IPS-18c (cell line): ENCODE measurements at regions not wholly inside any gene's neighbourhood (a gene's known extent, or its start where the extent isn't known, plus 50 kb on each side); places are given as distances from the start of the nearest gene placed in this dataset.
"Not testable (repeated sequence)": the region's sequence is repeated elsewhere in the genome, so short reads cannot be mapped to it uniquely, and the experiment has no call there.

ENCODE experiments used
- H3K4me3 ChIP-seq: 2 replicates; pipeline ENCODE4 v1.7.0; 2013; ENCODE audit warnings: low read depth, mild to moderate bottlenecking, low read length, moderate library complexity; ENCODE audit not compliant: insufficient read depth
- H3K9me3 ChIP-seq: one replicate; pipeline ENCODE4 v1.6.1; 2013; ENCODE audit warnings: mild to moderate bottlenecking, low read length, moderate library complexity; ENCODE audit not compliant: control insufficient read depth, insufficient read depth

DNA sequence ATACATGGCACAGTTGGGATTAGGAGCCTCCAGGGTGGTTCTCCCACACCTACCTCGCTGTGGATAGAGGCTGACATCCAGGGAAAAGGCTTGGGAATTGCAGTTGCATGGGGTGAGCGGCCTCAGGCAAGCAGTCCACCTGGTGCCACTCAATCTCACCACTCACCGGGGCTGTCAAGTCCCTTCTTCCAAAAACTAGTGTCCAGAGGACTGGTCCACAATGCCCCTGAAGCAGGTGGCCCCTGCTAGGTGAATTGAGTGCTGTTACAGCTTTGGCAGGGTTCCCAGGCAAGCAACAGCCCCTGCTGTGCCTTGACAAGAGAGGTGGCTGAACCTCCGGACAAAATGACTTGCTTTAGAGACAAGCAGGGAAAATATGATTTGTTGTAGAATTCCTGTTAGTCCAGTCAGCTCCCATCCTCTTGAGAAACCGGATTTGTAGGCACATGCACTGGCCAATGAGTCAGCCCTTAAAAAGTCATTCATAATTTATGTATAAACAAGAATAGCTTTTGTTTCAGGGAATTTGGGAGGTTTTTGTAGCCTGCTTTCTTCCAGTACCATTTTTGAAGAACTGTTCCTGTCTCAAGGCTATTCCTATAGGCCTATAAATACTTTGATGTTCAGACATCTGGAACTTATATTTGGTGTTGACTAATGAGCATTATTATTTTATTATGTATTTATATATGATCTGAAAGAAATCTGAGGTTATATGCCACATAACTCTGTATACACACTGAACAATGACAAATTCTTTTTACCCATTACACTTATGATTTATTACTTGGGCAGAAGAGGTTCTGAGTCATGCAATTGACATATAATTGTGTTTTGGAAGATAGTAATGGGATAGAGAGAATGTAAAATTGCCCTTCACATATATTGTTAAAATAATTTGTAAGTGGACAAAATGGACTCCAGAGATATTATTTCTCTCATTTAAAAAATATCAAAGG is 411.1 kb downstream of the ACTL7B start:
- no peaks in the 10 kb centered on the region for H3K9me3 ChIP-seq
- H3K4me3 ChIP-seq: no peak overlapping the region

DNA sequence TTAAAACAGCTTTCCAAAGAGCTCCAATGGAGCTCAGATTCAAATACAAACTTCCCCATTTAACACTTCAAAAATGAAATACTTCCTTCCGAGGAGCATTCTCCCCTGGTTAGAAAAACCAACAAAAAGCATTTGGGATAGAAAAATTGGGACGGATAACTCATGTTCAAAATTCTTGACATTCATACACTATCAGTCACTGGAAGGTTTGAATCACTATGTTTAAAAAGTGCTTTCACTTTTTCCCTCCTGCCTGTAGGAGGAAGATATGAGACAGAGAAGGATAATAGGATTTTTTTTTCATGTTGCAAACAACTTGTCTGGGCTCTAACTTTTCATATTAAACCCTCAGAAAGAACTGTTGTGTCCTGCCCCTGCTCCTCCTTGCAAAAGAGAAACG is 412.0 kb downstream of the ACTL7B start:
- no peak overlapping the region for H3K4me3 ChIP-seq

DNA sequence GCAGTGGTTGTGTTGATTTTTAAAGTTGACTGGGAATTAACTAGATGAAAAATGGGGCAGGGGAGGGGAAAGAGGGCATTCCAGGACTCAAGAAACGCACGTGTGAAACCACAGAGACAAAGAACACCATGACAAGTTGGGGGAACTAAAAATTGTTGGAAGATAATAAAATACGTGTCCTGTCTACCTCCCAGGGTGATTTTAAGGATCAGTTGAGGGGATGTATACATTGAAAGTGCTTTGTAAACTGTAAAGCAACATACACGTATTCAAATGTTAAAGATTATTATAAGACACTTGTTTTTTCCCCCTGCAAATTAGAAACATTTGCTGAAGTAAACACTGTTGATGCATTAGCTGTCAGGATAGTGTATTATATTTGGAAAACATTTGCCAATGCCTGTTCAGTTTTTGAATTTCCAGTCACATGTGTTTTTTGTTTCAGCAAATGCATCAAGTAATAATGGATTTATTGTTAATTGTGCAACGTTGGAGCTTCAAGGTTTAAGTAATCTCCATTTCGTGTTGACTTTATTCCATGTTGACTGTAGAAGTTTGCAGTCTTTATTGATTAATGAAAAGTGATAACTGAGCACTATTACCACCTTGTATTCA is 412.7 kb downstream of the ACTL7B start:
- Histone ChIP-seq H3K9me3 (no peaks in the 10 kb centered on the region), H3K4me3 (no peak overlapping the region)

More for the DNA sequence above, 412.0 kb downstream of the ACTL7B start:
- no peaks in the 10 kb centered on the region for H3K9me3 ChIP-seq

DNA sequence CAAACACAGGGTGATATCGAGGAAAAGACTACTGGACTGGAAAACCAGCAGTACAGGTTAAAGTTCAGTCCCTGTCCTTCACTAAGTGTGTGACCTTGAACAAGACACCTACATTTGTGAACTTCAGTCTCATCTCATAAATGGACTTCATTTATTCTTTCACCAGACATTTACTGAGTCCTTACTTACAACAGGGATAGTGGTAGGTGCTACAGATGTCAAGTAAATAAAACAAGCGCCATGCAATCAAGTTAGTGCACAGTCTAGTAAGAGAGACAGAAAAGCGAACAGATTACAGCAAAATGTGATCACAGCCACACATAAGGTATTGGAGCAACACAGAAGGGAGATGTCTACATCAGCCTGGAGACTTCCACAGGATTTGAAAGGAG is 413.2 kb downstream of the ACTL7B start:
- Histone ChIP-seq H3K4me3 (no peak overlapping the region), H3K9me3 (no peaks in the 10 kb centered on the region)

DNA sequence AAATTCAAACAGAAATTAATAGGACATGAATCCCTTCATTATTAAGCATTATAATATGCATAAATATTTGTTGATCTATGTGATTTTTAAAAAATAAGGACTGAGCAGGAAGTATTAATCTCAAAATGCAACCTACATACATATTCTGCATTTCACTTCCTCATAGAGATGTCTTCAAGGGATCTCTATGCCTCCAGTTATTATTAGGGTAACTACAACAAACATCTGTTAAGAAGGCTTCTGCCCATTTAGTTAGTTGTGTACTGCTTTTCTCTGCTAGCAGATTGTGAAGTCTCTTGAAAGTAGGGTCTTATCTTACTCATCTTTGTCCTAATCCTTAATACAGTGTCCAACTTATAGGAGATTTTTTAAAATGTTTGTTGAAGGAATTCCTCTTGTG is 414.1 kb downstream of the ACTL7B start:
- no peak overlapping the region for H3K4me3 ChIP-seq
- no peaks in the 10 kb centered on the region for H3K9me3 ChIP-seq

DNA sequence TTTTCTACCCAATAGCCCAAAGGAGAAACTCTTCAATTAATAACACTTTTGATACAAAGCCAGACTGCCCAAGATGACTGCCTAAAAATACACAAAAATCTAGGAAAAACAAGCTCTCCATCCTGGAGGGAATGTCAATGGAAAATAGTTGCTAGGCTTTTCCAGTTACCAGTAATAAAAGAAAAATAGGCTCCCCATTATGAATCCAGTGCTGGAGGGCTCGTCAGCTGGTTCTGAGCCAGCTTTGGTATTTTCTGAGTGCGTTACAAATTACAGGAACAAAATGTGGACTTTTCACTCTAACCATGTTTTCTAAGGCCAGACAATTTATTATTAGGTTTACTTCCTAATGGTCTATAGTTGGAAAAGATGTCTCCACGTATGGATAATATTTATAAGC is 414.5 kb downstream of the ACTL7B start:
- no peaks in the 10 kb centered on the region for H3K9me3 ChIP-seq
- no peak overlapping the region for H3K4me3 ChIP-seq

DNA sequence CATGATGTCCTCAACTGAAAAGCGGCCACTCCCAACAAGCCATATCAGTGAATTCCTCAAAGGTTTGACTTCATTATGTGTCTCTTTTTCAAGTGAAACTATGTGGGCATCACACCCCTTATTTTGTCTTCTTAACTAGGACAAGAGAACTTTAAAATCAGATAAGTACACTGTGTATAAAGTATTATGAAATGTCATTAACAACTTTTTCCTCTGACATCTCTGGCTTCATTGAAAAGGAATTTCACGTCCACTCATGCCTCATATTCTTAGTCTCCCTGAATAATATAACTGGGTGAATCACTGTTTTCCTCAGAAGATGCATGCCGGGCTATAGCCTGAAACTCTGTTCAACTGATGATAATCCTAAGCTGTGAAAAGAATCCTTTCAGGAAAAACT is 415.8 kb downstream of the ACTL7B start:
- Histone ChIP-seq H3K4me3 (no peak overlapping the region), H3K9me3 (no peaks in the 10 kb centered on the region)

DNA sequence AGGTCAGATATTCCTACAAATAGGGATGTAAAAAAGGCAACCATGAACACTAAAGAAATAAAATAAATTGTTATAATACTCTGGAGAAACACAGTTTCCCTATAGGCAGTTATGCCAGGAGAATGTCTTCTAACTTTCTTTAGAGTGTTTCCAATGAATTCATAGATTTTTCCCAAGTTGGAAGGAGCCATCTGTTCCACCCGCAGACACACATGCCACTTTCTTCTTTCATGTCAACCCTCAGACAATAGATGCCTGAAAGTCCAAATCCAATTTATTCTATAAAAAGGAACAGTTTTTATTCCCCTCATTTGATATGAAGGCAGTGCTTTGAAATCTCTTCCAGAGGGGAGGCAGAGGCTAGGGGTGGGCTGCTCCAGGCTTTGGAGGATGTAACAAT is 418.1 kb downstream of the ACTL7B start:
- Histone ChIP-seq H3K9me3 (no peaks in the 10 kb centered on the region), H3K4me3 (no peak overlapping the region)

DNA sequence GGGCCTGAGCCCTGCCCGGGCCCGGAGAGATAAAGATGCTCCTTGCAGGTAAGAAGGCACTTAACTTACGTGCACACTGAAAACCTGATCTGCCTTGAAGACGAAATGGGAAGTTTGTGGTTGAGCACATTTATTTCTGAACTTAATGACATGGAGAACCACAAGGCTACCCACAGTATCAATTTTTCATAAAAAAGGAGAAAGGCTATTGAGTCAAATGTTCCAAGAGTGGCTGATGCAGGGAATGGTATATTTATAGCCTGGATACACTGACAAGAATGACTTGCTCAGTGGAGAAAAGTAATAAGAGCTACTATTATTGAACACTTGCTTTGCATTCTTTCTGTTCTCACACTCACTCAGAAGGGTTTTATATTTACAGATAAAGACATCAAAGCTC is 419.3 kb downstream of the ACTL7B start:
- Histone ChIP-seq H3K4me3 (no peak overlapping the region), H3K9me3 (no peaks in the 10 kb centered on the region)

DNA sequence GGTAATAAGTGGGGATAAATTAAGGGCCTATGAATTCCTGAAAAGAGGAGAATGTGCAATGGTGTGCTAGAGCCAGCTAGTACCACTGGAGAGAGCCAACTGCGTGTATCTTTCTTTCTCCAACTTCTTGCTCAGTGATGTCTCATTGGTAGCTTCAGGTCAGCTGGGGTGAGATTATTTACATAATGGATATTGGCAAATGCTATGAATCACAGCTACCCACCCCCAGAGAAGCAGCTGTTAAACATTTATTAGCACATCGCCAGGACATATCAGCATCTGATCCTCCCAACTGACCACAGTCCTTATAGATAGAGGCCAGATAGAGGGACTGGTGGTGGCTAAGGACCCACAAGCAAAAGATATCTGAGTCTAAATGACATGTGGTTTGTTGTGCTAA is 421.3 kb downstream of the ACTL7B start:
- H3K9me3 ChIP-seq: no peaks in the 10 kb centered on the region

DNA sequence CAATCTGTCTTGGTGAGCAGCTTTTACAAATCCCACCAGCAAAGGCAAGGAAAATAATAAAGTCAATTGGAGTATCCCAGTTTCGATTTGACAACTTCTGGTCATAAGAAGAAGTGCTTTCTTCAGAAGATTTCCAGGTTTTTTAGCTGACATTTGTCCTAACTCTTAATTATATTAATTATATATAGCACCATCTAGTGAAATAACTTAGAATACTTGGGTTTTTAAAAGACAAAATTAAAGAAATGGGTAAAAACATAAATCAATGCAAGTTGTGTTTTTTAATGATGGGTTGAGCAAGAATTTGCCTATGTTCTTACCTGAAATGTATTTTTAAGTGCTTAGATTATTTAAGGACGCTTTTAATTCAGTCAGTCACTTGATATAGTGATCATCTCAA is 421.8 kb downstream of the ACTL7B start:
- H3K4me3 ChIP-seq: no peak overlapping the region
- H3K9me3 ChIP-seq: no peaks in the 10 kb centered on the region

More for the DNA sequence above, 421.3 kb downstream of the ACTL7B start:
- no peak overlapping the region for H3K4me3 ChIP-seq

DNA sequence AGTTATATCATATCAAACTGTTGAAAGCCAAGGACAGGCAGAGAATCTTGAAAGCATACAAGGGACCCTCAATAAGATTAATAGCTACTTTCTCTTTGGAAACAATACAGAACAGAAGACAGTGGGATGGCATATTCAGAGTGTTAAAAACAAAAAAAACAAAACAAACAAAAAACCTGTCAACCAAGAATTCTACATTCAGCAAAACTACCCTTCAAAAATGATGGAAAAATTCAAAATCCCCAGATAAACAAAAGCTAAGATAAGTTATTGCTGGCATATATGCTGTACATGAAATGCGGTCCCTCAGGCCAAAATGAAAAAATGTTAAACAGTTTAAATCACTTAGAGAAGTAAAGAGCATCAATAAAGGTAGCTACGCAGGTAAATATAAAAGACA is 425.1 kb downstream of the ACTL7B start:
- Histone ChIP-seq H3K4me3 (no peak overlapping the region), H3K9me3 (no peaks in the 10 kb centered on the region)

DNA sequence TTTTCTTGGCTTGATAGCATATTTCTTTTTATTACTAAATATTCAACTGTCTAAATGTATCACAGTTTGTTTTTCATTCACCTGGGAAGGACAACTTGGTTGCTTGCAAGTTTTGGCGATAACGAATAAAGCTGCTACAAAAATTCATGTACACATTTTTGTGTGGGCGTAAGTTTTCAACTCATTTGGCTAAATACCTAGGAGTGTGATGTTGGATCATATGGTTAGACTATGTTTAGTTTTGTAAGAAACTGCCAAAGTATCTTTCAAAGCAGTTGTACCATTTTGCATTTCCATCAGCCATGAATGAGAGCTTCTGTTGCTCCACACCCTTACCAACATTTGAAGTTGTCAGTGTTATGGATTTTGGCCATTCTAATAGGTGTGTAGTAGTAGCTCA is 428.0 kb downstream of the ACTL7B start:
- H3K9me3 ChIP-seq: no peaks in the 10 kb centered on the region
- no peak overlapping the region for H3K4me3 ChIP-seq

DNA sequence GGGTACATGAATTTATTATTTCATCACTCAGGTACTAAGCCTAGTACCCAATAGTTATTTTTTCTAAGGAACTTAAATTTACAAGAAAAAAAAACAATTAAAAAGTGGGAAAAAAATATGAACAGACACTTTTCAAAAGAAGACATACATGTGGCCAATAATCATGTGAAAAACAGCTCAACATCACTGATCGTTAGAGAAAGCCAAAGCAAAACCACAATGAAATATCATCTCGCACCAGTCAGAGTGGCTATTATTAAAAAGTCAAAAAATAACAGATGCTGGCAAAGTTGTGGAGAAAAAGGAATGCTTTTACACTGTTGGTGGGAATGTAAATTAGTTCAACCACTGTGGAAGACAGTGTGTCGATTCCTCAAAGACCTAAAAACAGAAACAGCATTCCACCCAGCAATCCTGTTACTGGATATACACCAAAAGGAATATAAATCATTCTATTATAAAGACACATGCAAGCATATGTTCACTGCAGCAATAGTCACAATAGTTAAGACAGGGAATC is 429.3 kb downstream of the ACTL7B start:
- H3K4me3 ChIP-seq, H3K9me3 ChIP-seq: not testable (repeated sequence)

DNA sequence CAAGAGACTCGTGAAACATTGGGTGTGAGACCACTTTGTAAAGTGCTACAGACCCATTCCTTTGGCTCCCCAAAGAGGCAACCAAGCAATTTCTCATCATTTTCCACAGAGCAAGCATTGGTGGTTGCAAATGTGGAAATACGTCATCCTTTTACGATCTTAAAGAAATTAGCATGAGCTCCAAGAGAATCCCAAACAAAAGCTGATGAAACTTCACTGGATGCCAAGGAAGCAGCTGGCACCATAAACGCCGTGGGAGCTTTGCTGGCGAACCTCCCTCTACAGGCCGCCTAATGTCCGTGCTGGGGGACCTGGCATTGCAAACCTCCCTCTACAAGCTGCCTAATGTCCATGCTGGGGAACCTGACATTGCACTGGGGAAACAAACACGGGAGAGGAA is 432.4 kb downstream of the ACTL7B start:
- Histone ChIP-seq H3K4me3 (no peak overlapping the region; the same call in 1 of the 2 replicates), H3K9me3 (no peaks in the 10 kb centered on the region)

DNA sequence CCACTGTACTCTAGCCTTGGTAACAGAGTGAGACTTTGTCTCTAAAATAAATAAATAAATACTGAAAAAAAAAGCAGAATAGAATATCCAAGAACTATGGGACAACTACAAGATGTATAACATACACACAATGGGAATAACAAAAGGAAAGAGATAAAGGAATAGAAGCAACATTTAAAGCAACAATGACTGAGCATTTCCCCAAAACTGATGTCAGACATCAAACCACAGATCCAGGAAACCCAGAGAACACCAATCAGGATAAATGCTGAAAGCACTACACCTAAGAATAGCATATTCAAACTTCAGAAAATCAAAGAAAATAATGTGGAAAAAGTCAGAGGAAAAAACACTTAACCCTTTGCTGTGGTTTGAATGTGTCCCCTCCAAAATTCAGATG is 436.4 kb downstream of the ACTL7B start:
- H3K9me3 ChIP-seq: no peaks in the 10 kb centered on the region
- H3K4me3 ChIP-seq: no peak overlapping the region

DNA sequence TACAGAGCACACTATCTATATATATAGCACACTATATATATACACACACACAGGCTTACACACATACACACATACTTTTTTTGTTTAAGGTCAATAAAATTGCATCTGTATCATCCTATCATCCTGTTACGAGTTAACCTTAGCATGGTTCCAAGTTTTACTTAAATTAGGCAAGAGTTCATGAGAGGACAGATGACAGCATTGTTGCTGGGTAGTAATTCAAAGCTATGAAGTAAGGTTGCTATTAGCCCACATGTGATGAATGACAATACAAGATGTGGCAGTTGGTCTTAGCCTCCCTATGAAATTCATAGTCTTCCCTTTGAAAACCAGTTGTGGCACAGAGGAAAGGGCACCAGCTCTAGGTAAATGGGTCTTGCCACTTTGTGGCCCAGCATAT is 438.1 kb downstream of the ACTL7B start:
- no peaks in the 10 kb centered on the region for H3K9me3 ChIP-seq
- no peak overlapping the region for H3K4me3 ChIP-seq

DNA sequence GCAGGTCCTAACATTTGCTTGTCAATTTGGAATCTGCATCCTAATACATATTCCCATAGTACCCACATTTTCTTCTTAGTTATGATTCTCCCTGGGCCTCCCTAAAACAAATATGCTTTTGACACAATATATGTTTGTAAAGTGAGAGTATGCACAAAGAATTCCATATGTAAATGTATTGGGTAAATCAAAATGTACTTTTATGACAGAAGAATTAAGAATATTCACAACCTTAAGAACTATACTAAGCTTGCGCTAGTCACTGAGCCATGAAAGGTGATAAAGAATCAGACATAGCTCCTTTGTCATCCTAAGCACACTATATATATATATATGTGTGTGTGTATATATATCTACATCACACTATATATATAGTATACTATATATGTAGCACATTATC is 438.5 kb downstream of the ACTL7B start:
- Histone ChIP-seq H3K9me3 (no peaks in the 10 kb centered on the region), H3K4me3 (no peak overlapping the region)
